ENCODE measurements at regions not wholly inside any gene's neighbourhood (a gene's known extent, or its start where the extent isn't known, plus 50 kb on each side); places are given as distances from the start of the nearest gene placed in this dataset.

- no peak for DNase-seq
Measured at GRCh38 chr9:116102596-116102995, 51.0 kb upstream of the PAPPA start.

All from right forelimb (tissue), 1 donor.